ENCODE measurements at regions not wholly inside any gene's neighbourhood (a gene's known extent, or its start where the extent isn't known, plus 50 kb on each side); places are given as distances from the start of the nearest gene placed in this dataset.

- TF ChIP-seq MAX (IDR thresholded peaks at IDR 0.05) = no peak
- TF ChIP-seq NR2F2 (IDR thresholded peaks at IDR 0.05) = no peak
- TF ChIP-seq GABPA (IDR thresholded peaks at IDR 0.05 in 1 of 2, conservative IDR thresholded peaks at IDR 0.05 in 1 of 2) = no peak
- TF ChIP-seq ZBTB33 (IDR thresholded peaks at IDR 0.05) = no peak
- TF ChIP-seq YY1 (IDR thresholded peaks at IDR 0.05) = no peak
- no peak for TF ChIP-seq ATF3 (IDR thresholded peaks at IDR 0.05)
- TF ChIP-seq EGR1 (IDR thresholded peaks at IDR 0.05; ENCODE audit: low read depth in 2 of 2) = no peak
- no peak for TF ChIP-seq JUND (IDR thresholded peaks at IDR 0.05)
- no peak for TF ChIP-seq CTCF (IDR thresholded peaks at IDR 0.05; ENCODE audit: low read depth, low read length, missing input control)
- TF ChIP-seq REST (IDR thresholded peaks at IDR 0.05) = no peak
- no peak for TF ChIP-seq HNF4G (IDR thresholded peaks at IDR 0.05)
- TF ChIP-seq TAF1 (conservative IDR thresholded peaks at IDR 0.05) = no peak
- TF ChIP-seq FOXA1 (IDR thresholded peaks at IDR 0.05) = no peak
- TF ChIP-seq SP1 (IDR thresholded peaks at IDR 0.05) = no peak
- TF ChIP-seq FOXA2 (IDR thresholded peaks at IDR 0.05) = no peak
- TF ChIP-seq RAD21 (IDR thresholded peaks at IDR 0.05) = no peak
- no peak for TF ChIP-seq RXRA (IDR thresholded peaks at IDR 0.05)
- H3K4me1 ChIP-seq (ENCODE audit: control insufficient read depth in 4 of 4, insufficient read depth in 4 of 4, low read length in 3 of 4) = no peaks in the 10 kb centered on the region
- H3K4me3 ChIP-seq (ENCODE audit: low read depth in 1 of 3, low read length in 3 of 3) = no peak overlapping the region
- H3K27ac ChIP-seq (ENCODE audit: low read depth in 1 of 2, low read length in 2 of 2) = no peak overlapping the region
- DNase-seq (ENCODE audit: low spot score) = no peak
- no peaks in the 10 kb centered on the region for H3K27me3 ChIP-seq (ENCODE audit: control insufficient read depth in 4 of 4, insufficient read depth in 4 of 4, low read length in 3 of 4)
- no peaks in the 10 kb centered on the region for H3K9me3 ChIP-seq (ENCODE audit: control insufficient read depth in 4 of 4, low read length in 3 of 4)
- H3K9ac ChIP-seq (ENCODE audit: low read depth in 1 of 2, low read length in 2 of 2) = no peak overlapping the region
- H3K36me3 ChIP-seq (ENCODE audit: control insufficient read depth in 4 of 4, insufficient read depth in 3 of 4, low read depth in 1 of 4, low read length in 3 of 4) = no peaks in the 10 kb centered on the region
- 85% methylated on average over 8 of the region's 8 CpGs for WGBS
Observed at GRCh38 chr2:16138811-16139662, 198.7 kb downstream of the MYCN start.
